ENCODE measurements at regions not wholly inside any gene's neighbourhood (a gene's known extent, or its start where the extent isn't known, plus 50 kb on each side); places are given as distances from the start of the nearest gene placed in this dataset.
"Not testable (repeated sequence)": the region's sequence is repeated elsewhere in the genome, so short reads cannot be mapped to it uniquely, and the experiment has no call there.

DNA sequence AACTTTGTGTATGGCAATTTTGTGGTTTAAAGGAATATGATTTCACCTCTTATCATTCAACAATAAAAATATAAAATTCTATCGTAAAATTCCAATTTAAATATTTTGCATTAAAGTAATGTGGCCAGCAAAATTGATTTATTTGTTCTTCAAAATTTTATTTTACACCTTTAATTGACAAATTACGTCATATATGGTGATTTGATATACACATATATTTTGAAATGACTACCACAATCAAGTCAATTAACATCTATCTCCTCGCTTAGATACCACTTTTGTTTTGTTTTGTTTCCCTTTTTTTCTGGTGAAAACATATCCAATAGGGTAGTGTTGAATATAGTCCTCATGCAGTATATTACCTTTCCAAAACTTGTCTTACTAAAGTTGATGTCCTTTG lies 467.6 kb upstream of the HS3ST5 start:
- no peak overlapping the region for H3K4me3 Mint-ChIP-seq (ENCODE audit: unreplicated experiment)
- H3K36me3 Mint-ChIP-seq (ENCODE audit: low read depth, unreplicated experiment), result no peaks in the 10 kb centered on the region
- no peaks in the 10 kb centered on the region for H3K27me3 Mint-ChIP-seq (ENCODE audit: low read depth, unreplicated experiment)
- no peak for DNase-seq (ENCODE audit: low read depth)
- Histone ChIP-seq H3K4me1 (ENCODE audit: insufficient read depth, low read length) (no peaks in the 10 kb centered on the region), H3K79me2 (ENCODE audit: insufficient read depth, low read length) (no peaks in the 10 kb centered on the region), H3K9ac (ENCODE audit: low read length) (no peak overlapping the region), H3K27ac (ENCODE audit: low read depth, low read length) (no peak overlapping the region), H3K9me3 (ENCODE audit: insufficient read depth, low read depth, low read length) (no peaks in the 10 kb centered on the region), H3K36me3 (ENCODE audit: insufficient read depth, low read length) (no peaks in the 10 kb centered on the region), H2AFZ (ENCODE audit: low read depth, low read length) (no peak overlapping the region), H3K27me3 (ENCODE audit: insufficient read depth, low read length) (no peaks in the 10 kb centered on the region), H3K4me2 (ENCODE audit: low read length) (no peak overlapping the region), H4K20me1 (ENCODE audit: insufficient read depth, low read length) (no peaks in the 10 kb centered on the region), H3K4me3 (ENCODE audit: insufficient read depth, low read depth, low read length) (no peak overlapping the region)
- peaks cover 2% of the 10 kb centered on the region for H3K9me3 Mint-ChIP-seq (ENCODE audit: unreplicated experiment)
- no peak overlapping the region for H3K27ac Mint-ChIP-seq (ENCODE audit: unreplicated experiment)
- H3K4me1 Mint-ChIP-seq (ENCODE audit: low read depth, unreplicated experiment), result no peaks in the 10 kb centered on the region
- no peak for FAIRE-seq
- TF ChIP-seq, protein P1, sequence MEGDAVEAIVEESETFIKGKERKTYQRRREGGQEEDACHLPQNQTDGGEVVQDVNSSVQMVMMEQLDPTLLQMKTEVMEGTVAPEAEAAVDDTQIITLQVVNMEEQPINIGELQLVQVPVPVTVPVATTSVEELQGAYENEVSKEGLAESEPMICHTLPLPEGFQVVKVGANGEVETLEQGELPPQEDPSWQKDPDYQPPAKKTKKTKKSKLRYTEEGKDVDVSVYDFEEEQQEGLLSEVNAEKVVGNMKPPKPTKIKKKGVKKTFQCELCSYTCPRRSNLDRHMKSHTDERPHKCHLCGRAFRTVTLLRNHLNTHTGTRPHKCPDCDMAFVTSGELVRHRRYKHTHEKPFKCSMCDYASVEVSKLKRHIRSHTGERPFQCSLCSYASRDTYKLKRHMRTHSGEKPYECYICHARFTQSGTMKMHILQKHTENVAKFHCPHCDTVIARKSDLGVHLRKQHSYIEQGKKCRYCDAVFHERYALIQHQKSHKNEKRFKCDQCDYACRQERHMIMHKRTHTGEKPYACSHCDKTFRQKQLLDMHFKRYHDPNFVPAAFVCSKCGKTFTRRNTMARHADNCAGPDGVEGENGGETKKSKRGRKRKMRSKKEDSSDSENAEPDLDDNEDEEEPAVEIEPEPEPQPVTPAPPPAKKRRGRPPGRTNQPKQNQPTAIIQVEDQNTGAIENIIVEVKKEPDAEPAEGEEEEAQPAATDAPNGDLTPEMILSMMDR (IDR thresholded peaks at IDR 0.05; ENCODE audit: insufficient read depth, low read depth, low read length), result no peak
- no peak for TF ChIP-seq EZH2 (IDR thresholded peaks at IDR 0.05; ENCODE audit: insufficient read depth, low read length)

DNA sequence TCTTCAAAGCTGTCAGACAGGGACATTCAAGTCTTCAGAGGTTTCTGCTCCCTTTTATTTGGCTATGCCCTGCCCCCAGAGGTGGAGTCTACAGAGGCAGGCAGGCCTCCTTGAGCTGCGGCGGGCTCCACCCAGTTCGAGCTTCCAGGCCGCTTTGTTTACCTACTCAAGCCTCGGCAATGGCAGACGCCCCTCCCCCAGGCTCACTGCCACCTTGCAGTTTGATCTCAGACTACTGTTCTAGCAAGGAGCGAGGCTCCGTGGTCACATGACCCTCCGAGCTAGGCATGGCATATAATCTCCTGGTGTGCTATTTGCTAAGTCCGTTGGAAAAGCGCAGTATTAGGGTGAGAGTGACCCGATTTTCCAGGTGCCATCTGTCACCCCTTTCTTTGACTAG lies 462.6 kb upstream of the HS3ST5 start:
- not testable (repeated sequence) for H3K9me3 ChIP-seq (ENCODE audit: insufficient read depth, low read depth, low read length); H3K36me3 Mint-ChIP-seq (ENCODE audit: low read depth, unreplicated experiment); H3K4me1 Mint-ChIP-seq (ENCODE audit: low read depth, unreplicated experiment); H3K4me1 ChIP-seq (ENCODE audit: insufficient read depth, low read length); H3K79me2 ChIP-seq (ENCODE audit: insufficient read depth, low read length); H4K20me1 ChIP-seq (ENCODE audit: insufficient read depth, low read length); H3K4me2 ChIP-seq (ENCODE audit: low read length); H3K4me3 ChIP-seq (ENCODE audit: insufficient read depth, low read depth, low read length); H3K36me3 ChIP-seq (ENCODE audit: insufficient read depth, low read length); H3K9me3 Mint-ChIP-seq (ENCODE audit: unreplicated experiment); FAIRE-seq; H2AFZ ChIP-seq (ENCODE audit: low read depth, low read length); H3K9ac ChIP-seq (ENCODE audit: low read length); H3K4me3 Mint-ChIP-seq (ENCODE audit: unreplicated experiment); H3K27ac Mint-ChIP-seq (ENCODE audit: unreplicated experiment); H3K27ac ChIP-seq (ENCODE audit: low read depth, low read length); H3K27me3 Mint-ChIP-seq (ENCODE audit: low read depth, unreplicated experiment); DNase-seq (ENCODE audit: low read depth); H3K27me3 ChIP-seq (ENCODE audit: insufficient read depth, low read length)

DNA sequence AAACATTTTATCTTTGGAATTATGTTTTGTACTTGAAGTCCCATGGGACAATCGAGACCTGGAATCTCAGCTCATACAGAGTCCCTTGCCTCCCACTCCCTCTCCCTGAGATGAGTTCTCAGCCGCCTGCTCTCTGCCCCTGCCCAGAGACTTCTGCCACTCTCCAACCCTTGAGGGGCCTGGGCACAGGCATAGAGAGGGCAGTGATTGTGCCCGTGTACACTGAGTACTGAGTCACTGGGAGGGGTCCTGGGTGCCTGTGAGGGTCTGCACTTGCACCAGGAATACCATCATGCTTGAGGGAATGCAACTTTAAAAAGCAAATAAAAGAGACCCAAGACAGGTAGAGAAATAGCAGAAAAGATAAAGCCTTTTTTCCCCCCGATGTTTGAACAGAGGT lies 453.8 kb upstream of the HS3ST5 start:
- H3K4me1 Mint-ChIP-seq (ENCODE audit: low read depth, unreplicated experiment), result no peaks in the 10 kb centered on the region
- H3K4me3 ChIP-seq (ENCODE audit: insufficient read depth, low read depth, low read length), result no peak overlapping the region
- no peaks in the 10 kb centered on the region for H3K79me2 ChIP-seq (ENCODE audit: insufficient read depth, low read length)
- no peaks in the 10 kb centered on the region for H3K4me1 ChIP-seq (ENCODE audit: insufficient read depth, low read length)
- H2AFZ ChIP-seq (ENCODE audit: low read depth, low read length), result no peak overlapping the region
- no peak overlapping the region for H3K27ac Mint-ChIP-seq (ENCODE audit: unreplicated experiment)
- H3K4me2 ChIP-seq (ENCODE audit: low read length), result no peak overlapping the region
- H3K4me3 Mint-ChIP-seq (ENCODE audit: unreplicated experiment), result no peak overlapping the region
- no peaks in the 10 kb centered on the region for H3K36me3 ChIP-seq (ENCODE audit: insufficient read depth, low read length)
- H3K9me3 Mint-ChIP-seq (ENCODE audit: unreplicated experiment), result no peaks in the 10 kb centered on the region
- H3K27me3 Mint-ChIP-seq (ENCODE audit: low read depth, unreplicated experiment), result no peaks in the 10 kb centered on the region
- no peaks in the 10 kb centered on the region for H4K20me1 ChIP-seq (ENCODE audit: insufficient read depth, low read length)
- H3K36me3 Mint-ChIP-seq (ENCODE audit: low read depth, unreplicated experiment), result no peaks in the 10 kb centered on the region
- no peaks in the 10 kb centered on the region for H3K9me3 ChIP-seq (ENCODE audit: insufficient read depth, low read depth, low read length)
- no peak for TF ChIP-seq EZH2 (IDR thresholded peaks at IDR 0.05; ENCODE audit: insufficient read depth, low read length)
- TF ChIP-seq, protein P1 (IDR thresholded peaks at IDR 0.05; ENCODE audit: insufficient read depth, low read depth, low read length), result no peak
- H3K9ac ChIP-seq (ENCODE audit: low read length), result no peak overlapping the region
- FAIRE-seq (no peak), DNase-seq (ENCODE audit: low read depth) (no peak)
- H3K27me3 ChIP-seq (ENCODE audit: insufficient read depth, low read length), result no peaks in the 10 kb centered on the region
- H3K27ac ChIP-seq (ENCODE audit: low read depth, low read length), result no peak overlapping the region

All from astrocyte (in vitro differentiated cells and primary cell).